CD4-positive, CD25-positive, alpha-beta regulatory T cell (primary cell): ENCODE measurements at regions not wholly inside any gene's neighbourhood (a gene's known extent, or its start where the extent isn't known, plus 50 kb on each side); places are given as distances from the start of the nearest gene placed in this dataset.
"Not testable (repeated sequence)": the region's sequence is repeated elsewhere in the genome, so short reads cannot be mapped to it uniquely, and the experiment has no call there.

Experiments used
- ATAC-seq, 2 donors: fragments of 150-1000 bp; cut with Tn5 transposase; one replicate each; pipeline ENCODE4 v1.10.0; 2021; ENCODE audit warnings: low read depth in 2 of 2, moderate number of reproducible peaks in 2 of 2, moderate library complexity in 1 of 2
- DNase-seq, 3 donors: peaks; one replicate each; pipeline versions ENCODE4 v3.0.0 to v3.0.0-alpha.2; 2012 to 2022; ENCODE audit warnings: mixed read lengths in 1 of 3
- H3K27ac ChIP-seq: one replicate; pipeline ENCODE4 v1.7.0; 2013; ENCODE audit warnings: mild to moderate bottlenecking, low read length; ENCODE audit not compliant: insufficient read depth, poor library complexity, severe bottlenecking
- H3K27me3 ChIP-seq: one replicate; pipeline ENCODE4 v1.7.0; 2013; ENCODE audit warnings: low read length; ENCODE audit not compliant: control insufficient read depth, insufficient read depth
- H3K36me3 ChIP-seq: one replicate; pipeline ENCODE4 v1.7.0; 2013; ENCODE audit warnings: mild to moderate bottlenecking, low read length, moderate library complexity; ENCODE audit not compliant: control insufficient read depth, insufficient read depth
- H3K4me1 ChIP-seq: 2 replicates; pipeline ENCODE4 v1.7.0; 2013; ENCODE audit warnings: mild to moderate bottlenecking, low read length; ENCODE audit not compliant: insufficient read depth, control insufficient read depth, poor library complexity, severe bottlenecking
- H3K4me3 ChIP-seq: one replicate; pipeline ENCODE4 v1.7.0; 2013; ENCODE audit warnings: low read depth, mild to moderate bottlenecking, low read length, moderate library complexity
- H3K9me3 ChIP-seq, 2 experiments: 1 replicate in 1 of 2; 2 replicates in 1 of 2; pipeline ENCODE4 v1.7.0; 2013; ENCODE audit warnings: low read length in 2 of 2, mild to moderate bottlenecking in 1 of 2, moderate library complexity in 1 of 2; ENCODE audit not compliant: control insufficient read depth in 2 of 2
- H3K27ac Mint-ChIP-seq, 3 donors: one replicate each; pipeline ENCODE4 v1.8.0; 2020 to 2022; ENCODE audit warnings: mild to moderate bottlenecking in 3 of 3, mixed read lengths in 3 of 3, moderate library complexity in 2 of 3
- H3K27me3 Mint-ChIP-seq: one replicate; pipeline ENCODE4 v1.8.0; 2022; ENCODE audit warnings: mild to moderate bottlenecking, mixed read lengths
- H3K36me3 Mint-ChIP-seq: one replicate; pipeline ENCODE4 v1.8.0; 2020; ENCODE audit warnings: mixed read lengths
- H3K4me1 Mint-ChIP-seq, 4 donors: one replicate each; pipeline ENCODE4 v1.8.0; 2020 to 2022; ENCODE audit warnings: mixed read lengths in 4 of 4, mild to moderate bottlenecking in 1 of 4
- H3K4me3 Mint-ChIP-seq, 4 donors: one replicate each; pipeline ENCODE4 v1.8.0; 2020 to 2022; ENCODE audit warnings: mild to moderate bottlenecking in 4 of 4, mixed read lengths in 4 of 4, moderate library complexity in 3 of 4
- H3K9me3 Mint-ChIP-seq, 7 donors: one replicate each; pipeline ENCODE4 v1.8.0; 2020 to 2022; ENCODE audit warnings: mixed read lengths in 7 of 7, mild to moderate bottlenecking in 3 of 7, moderate library complexity in 2 of 7

- not testable (repeated sequence) for H3K27ac Mint-ChIP-seq, H3K27me3 Mint-ChIP-seq, H3K36me3 ChIP-seq, H3K27ac ChIP-seq, H3K4me3 ChIP-seq, H3K27me3 ChIP-seq, H3K36me3 Mint-ChIP-seq, H3K4me1 ChIP-seq, DNase-seq, ATAC-seq, H3K9me3 ChIP-seq, H3K4me3 Mint-ChIP-seq, H3K9me3 Mint-ChIP-seq
- peaks cover 0 to 21% (median 13%) of the 10 kb centered on the region in 4 donors for H3K4me1 Mint-ChIP-seq
Observed at GRCh38 chr2:109047569-109047968, 58.5 kb upstream of the EDAR start.

GRCh38 chr2:109046925-109047508 lies 58.0 kb upstream of the EDAR start:
- Histone ChIP-seq H3K9me3 (no peaks in the 10 kb centered on the region), H3K4me1 (no peaks in the 10 kb centered on the region), H3K36me3 (no peaks in the 10 kb centered on the region), H3K27ac (no peak overlapping the region), H3K27me3 (no peaks in the 10 kb centered on the region), H3K4me3 (no peak overlapping the region)
- Mint-ChIP-seq H3K27ac (peak overlapping the region in 2 of 3 donors; percentile 78 to 88), H3K27me3 (peaks cover 5% of the 10 kb centered on the region), H3K4me1 (peaks cover 0 to 22% (median 13%) of the 10 kb centered on the region in 4 donors), H3K4me3 (peak overlapping the region in 1 of 4 donors; percentile 10), H3K9me3 (no peaks in the 10 kb centered on the region), H3K36me3 (no peaks in the 10 kb centered on the region)
- no peak for DNase-seq
- ATAC-seq: peak in 1 of 2 donors; percentile 37

GRCh38 chr2:109045505-109045904 lies 56.5 kb upstream of the EDAR start:
- H3K4me1 Mint-ChIP-seq: peaks cover 0 to 22% (median 12%) of the 10 kb centered on the region in 4 donors
- no peak for DNase-seq
- H3K27ac Mint-ChIP-seq: no peak overlapping the region

DNA sequence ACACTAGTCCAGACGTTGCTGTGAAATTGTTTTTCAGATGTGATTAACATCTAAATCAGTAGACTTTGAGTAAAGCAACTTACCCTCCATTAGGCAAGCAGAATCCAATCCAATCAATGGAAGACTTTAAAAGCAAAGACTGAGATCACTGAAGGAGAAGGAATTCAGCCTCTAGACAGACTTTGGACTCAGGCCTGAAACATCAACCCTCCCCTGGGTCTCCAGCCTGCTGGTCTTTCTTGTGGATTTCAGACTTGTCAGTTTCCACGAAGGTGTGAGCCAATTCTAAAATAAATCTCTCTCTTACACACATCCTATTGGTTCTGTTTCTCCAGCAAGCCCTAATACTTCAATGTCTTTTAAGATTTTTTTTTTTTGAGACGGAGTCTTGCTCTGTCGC lies 50.0 kb upstream of the EDAR start:
- no peaks in the 10 kb centered on the region for H3K36me3 ChIP-seq
- DNase-seq (no peak), ATAC-seq (no peak)
- Mint-ChIP-seq H3K4me3 (no peak overlapping the region), H3K27me3 (peaks cover 19% of the 10 kb centered on the region), H3K36me3 (no peaks in the 10 kb centered on the region), H3K27ac (no peak overlapping the region), H3K4me1 (peaks cover 11 to 44% (median 26%) of the 10 kb centered on the region in 4 donors), H3K9me3 (no peaks in the 10 kb centered on the region)
- no peaks in the 10 kb centered on the region for H3K27me3 ChIP-seq
- no peak overlapping the region for H3K27ac ChIP-seq
- H3K4me3 ChIP-seq: no peak overlapping the region
- no peaks in the 10 kb centered on the region for H3K9me3 ChIP-seq
- H3K4me1 ChIP-seq: peaks cover 17% of the 10 kb centered on the region

More at GRCh38 chr2:109045505-109045904, 56.5 kb upstream of the EDAR start:
- Histone ChIP-seq H3K9me3 (no peaks in the 10 kb centered on the region), H3K4me1 (no peaks in the 10 kb centered on the region), H3K4me3 (no peak overlapping the region), H3K27ac (no peak overlapping the region), H3K27me3 (no peaks in the 10 kb centered on the region), H3K36me3 (no peaks in the 10 kb centered on the region)
- Mint-ChIP-seq H3K27me3 (peaks cover 9% of the 10 kb centered on the region), H3K4me3 (no peak overlapping the region), H3K9me3 (no peaks in the 10 kb centered on the region), H3K36me3 (no peaks in the 10 kb centered on the region)
- no peak for ATAC-seq
